GM20000 (cell line): ENCODE measurements at regions not wholly inside any gene's neighbourhood (a gene's known extent, or its start where the extent isn't known, plus 50 kb on each side); places are given as distances from the start of the nearest gene placed in this dataset.

Experiments used
- DNase-seq: peaks from one replicate; pipeline ENCODE4 v3.0.0; 2012; ENCODE audit warnings: low spot score
- TF ChIP-seq, protein P1 (sequence below): IDR thresholded peaks from 2 replicates; pipeline ENCODE4 v1.5.1; 2012; ENCODE audit warnings: mild to moderate bottlenecking, control low read depth; ENCODE audit errors: extremely low read depth, missing control alignments

- TF ChIP-seq, protein P1, sequence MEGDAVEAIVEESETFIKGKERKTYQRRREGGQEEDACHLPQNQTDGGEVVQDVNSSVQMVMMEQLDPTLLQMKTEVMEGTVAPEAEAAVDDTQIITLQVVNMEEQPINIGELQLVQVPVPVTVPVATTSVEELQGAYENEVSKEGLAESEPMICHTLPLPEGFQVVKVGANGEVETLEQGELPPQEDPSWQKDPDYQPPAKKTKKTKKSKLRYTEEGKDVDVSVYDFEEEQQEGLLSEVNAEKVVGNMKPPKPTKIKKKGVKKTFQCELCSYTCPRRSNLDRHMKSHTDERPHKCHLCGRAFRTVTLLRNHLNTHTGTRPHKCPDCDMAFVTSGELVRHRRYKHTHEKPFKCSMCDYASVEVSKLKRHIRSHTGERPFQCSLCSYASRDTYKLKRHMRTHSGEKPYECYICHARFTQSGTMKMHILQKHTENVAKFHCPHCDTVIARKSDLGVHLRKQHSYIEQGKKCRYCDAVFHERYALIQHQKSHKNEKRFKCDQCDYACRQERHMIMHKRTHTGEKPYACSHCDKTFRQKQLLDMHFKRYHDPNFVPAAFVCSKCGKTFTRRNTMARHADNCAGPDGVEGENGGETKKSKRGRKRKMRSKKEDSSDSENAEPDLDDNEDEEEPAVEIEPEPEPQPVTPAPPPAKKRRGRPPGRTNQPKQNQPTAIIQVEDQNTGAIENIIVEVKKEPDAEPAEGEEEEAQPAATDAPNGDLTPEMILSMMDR = no peak
- DNase-seq = no peak
Observed at GRCh38 chr5:18403941-18404438, 769.7 kb downstream of the TAF11L14 start.

DNA sequence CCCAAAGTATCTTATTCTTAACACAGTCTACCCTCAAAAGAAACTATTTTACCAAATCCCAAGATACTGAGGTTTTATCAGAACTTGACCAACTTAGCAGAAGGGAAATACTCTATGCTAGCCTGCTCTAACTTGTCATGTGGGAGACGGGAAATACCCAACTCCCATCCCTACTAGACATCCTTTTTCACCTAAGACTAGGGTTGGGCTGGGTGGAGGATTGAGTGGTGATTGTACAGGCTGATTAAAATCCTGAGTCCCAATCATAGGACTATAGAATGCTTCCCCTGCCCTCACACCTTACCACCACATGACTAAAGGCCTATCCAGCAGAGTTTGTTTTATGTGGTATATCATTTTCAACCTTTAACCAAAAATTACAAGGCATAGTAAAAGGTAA is 786.5 kb downstream of the TAF11L14 start:
- TF ChIP-seq, protein P1 = no peak
- no peak for DNase-seq

DNA sequence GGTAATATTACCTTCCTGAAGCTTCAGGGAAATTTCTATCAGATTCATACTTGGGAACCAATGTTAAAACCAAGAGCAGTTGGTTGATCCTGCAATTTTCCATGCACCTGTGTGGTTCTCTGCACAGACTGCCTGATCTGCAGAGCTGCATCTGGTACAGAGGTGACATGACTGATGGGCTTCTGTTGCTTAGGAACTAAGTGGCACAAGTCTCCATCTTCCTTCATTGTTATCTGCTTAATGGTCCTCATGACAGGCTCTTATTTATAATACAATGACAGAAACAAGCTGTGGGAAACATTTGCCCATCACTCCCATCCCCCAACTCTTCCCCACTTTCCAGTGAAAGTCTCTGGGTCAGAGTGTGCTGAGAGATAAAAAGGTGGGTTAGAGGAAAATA is 799.1 kb downstream of the TAF11L14 start:
- TF ChIP-seq, protein P1 = no peak

GRCh38 chr5:18438126-18438525 is 803.9 kb downstream of the TAF11L14 start:
- TF ChIP-seq, protein P1 = no peak
- no peak for DNase-seq

More for the DNA sequence above, 799.1 kb downstream of the TAF11L14 start:
- DNase-seq = no peak

GRCh38 chr5:18455521-18455920 is 821.3 kb downstream of the TAF11L14 start:
- no peak for DNase-seq
- TF ChIP-seq, protein P1 = no peak

DNA sequence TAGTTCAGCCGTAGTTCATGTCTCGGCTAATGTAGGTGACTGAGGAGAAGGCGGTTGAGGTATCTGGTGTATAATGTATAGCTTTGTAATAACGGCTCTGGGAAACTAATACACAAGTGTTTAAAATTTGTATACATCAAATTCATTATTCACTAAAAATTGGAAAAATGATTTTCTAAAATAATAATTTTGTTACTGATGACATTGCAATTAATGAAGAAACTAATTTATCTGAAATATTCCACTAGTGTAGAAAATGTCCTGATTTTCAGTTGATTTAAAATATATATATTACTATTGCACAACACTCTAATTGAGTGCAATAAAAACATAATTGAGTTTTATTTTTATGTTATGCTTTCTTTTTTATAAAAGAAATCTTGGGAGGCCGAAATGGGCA is 823.0 kb downstream of the TAF11L14 start:
- DNase-seq = no peak
- TF ChIP-seq, protein P1 = no peak

- no peak for DNase-seq
- TF ChIP-seq, protein P1 = no peak
Observed at GRCh38 chr5:18461766-18462165, 827.5 kb downstream of the TAF11L14 start.
